ENCODE measurements at regions not wholly inside any gene's neighbourhood (a gene's known extent, or its start where the extent isn't known, plus 50 kb on each side); places are given as distances from the start of the nearest gene placed in this dataset.
"Not testable (repeated sequence)": the region's sequence is repeated elsewhere in the genome, so short reads cannot be mapped to it uniquely, and the experiment has no call there.

DNA sequence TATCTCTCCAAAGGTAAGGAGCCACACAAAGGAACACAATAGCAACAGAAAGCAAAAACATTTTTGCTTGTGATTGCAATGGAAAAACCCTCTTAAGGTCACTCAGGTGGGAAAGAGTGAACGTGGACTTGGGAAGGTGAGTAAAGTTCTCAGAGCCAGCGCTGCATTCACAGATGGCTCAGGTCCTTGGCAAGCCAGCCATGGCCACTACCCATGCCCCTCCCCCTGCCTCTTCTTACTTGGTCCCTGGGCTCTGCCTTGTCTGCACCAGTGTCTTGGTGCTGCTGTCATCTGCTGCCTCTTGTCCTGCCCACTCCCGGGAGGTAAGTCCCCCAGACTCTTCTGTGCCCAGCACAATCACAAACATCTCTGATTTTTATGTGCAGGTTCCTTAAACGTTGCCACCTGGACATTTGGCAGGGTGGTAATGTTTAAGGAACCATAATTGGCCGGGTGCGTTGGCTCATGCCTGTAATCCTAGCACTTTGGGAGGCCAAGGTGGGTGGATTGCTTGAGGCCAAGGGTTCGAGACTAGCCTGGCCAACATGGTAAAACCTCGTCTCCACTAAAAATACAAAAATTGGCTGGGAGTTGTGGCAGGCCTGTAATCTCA, 74.6 kb downstream of the FEM1C start:
- ChIA-PET CTCF (no interaction called here), POLR2A (no interaction called here)

DNA sequence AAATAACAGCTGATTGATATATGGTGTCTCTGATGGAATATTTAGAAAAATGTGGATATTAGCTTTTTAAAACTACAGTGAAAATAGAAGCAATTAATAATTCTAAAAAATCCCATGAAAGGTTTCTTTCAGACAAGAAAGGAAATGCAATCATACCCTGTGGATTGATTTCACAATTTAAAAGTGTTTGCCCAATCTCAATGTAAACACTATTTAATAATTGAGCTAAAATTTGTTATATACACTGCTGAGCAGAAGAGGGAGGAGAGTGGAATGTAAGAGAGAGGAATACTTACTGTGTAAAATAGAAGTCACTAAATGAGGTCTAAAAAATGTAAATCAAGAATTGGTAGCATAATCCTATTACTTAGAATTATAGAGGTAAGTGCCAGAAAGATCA, 76.9 kb downstream of the FEM1C start:
- ChIA-PET CTCF (no interaction called here), POLR2A (no interaction called here)

DNA sequence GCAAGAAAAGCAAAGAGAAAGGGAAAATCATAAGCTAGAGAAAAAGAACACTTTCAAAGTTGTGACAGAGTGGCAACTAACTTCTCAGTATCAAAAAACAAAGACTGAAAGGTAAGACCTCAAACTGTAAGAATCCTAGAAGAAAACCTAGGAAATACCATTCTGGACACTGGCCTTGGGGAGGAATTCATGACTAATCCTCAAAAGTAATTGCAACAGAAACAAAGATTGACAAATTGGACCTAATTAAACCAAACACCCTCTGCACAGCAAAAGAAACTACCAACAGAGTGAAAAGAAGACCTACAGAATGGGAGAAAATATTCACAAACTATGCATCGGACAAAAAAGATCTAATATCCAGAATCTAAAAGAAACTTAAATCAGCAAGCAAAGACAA, 79.1 kb downstream of the FEM1C start:
- POLR2A ChIA-PET = no interaction called here

DNA sequence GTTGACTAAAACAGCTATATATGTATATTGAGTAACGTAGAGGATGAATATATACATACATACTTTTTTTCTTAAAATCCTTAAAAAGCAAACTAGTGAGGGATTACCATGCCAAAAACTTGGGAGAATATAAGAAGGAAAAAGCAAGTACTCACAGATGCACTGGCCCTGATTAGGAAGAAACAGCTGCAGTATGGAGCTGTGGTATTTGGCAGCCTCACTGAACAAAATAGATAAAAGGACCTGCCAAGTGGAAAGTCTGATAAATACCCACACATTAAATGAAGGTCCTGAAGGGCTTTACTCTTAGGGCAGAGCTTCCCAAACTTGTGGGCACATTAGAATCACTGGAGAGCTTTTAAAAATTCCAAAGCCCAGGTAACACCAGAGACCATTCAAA, 80.6 kb downstream of the FEM1C start:
- POLR2A ChIA-PET = no interaction called here
- CTCF ChIA-PET = no interaction called here

More for the DNA sequence above, 79.1 kb downstream of the FEM1C start:
- CTCF ChIA-PET = no interaction called here

DNA sequence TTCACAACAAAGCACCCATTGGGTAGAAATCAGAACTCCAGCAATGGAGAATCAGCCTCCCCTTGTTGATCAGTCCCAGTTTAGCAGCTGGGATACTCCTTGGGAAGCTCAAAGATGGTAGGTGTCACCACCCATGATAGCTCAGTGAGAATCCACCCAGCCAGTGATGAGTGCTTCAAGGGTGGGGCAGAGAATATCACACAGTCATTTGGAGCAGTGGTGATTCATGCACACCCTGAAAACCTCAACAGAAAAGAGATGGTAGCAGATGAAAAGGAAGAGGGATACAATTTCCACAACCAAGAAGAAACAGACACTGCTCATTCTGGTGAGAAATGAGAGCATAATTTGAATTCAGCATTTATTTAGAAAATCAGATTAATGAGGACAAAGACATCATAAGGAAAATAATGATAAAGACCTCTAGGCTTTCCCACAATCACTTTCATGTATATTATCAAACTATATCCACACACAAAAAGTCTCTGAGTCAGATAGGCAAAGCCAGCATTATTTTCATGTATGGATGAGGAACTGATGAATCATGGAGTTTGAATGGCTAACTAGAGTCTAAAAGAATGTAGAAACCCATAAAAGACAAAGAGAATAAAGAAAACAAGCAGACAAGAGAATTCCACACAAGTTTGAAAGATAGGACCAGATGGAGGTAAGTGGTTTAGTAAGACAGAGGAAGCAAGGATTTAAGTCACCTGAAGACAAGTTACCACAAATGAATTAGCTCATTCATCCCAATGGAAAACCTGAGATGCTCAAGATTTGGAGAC, 82.9 kb downstream of the FEM1C start:
- ChIA-PET POLR2A (interaction anchor here (0.6 kb wide), 1 partner anchor 82 kb away, joined by 3 read pairs; no protein-coding TSS in a partner anchor), CTCF (interaction anchor here (1.5 kb wide), 1 partner anchor 82 kb away, joined by 3 read pairs; no protein-coding TSS in a partner anchor)

DNA sequence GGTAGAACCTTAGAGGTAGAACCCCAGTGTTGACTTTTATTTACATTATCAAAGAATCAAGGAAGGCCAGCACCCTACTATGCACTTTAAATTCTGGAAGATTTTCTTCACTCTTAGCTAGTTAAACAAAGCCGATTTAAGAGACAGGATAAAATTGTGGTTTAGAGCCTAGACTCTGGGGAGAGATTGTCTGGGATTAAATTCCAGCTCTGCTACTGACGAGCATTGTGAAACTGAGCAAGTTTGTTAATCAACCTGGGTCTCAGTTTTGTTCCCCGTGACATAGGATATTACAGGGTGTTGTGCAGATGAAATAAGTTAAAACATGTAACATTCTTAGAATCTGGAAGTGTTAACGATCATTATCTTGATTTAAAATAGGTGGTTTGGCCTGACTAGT, 83.5 kb downstream of the FEM1C start:
- ChIA-PET POLR2A (interaction anchor here (1.3 kb wide), 1 partner anchor 83 kb away, joined by 3 read pairs; no protein-coding TSS in a partner anchor), CTCF (interaction anchor here (1.5 kb wide), 1 partner anchor 82 kb away, joined by 3 read pairs; no protein-coding TSS in a partner anchor)

DNA sequence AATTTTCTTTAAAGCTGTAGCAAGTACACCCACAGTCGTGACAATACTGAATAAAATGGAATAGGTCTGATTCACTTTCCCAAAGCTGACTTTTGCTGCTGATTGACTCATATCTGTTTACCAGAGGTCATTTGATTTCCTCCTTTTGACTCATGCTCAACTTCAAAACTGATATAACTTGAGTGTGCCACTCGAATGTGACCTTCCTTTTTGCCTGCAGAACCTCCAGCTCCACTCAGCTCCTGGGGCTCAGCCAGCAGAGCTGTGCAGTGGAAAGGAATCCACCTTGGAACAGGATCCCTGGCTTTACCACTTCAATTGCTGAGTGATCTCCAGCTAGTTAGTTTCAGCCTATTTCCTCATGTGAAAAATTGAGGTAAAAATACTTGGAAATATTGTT, 84.1 kb downstream of the FEM1C start:
- ChIA-PET CTCF (interaction anchor here (0.7 to 1.5 kb wide), 2 partner anchors 83 to 114 kb away, joined by 3 read pairs; no protein-coding TSS in a partner anchor), POLR2A (interaction anchor here (1.3 kb wide), 1 partner anchor 83 kb away, joined by 3 read pairs; no protein-coding TSS in a partner anchor)

DNA sequence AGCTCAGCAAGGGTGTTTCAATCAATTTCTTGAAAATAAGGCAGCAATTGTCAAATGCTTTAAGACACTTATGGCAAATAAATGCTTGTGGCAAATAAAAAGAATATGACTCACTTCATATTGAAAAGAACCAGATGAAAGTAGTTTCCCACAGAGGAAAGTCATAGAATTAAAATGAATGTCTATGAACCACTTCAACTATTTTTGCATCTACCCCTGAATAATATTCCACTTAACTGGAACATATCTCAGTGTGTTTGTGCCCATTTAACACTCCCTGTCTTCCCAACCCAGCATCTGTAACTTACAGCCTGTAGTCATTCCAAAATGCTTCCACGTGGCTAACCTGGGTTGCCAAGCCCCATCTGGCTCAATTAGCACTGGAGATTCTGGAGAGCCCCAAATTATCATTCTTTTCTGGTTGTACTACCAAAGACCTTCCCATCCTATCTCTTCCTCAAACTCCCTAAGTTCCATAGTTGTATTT, 84.7 kb downstream of the FEM1C start:
- ChIA-PET CTCF (interaction anchor here (0.7 to 1.5 kb wide), 2 partner anchors 84 to 114 kb away, joined by 3 read pairs; no protein-coding TSS in a partner anchor), POLR2A (interaction anchor here (1.3 kb wide), 1 partner anchor 84 kb away, joined by 3 read pairs; no protein-coding TSS in a partner anchor)

DNA sequence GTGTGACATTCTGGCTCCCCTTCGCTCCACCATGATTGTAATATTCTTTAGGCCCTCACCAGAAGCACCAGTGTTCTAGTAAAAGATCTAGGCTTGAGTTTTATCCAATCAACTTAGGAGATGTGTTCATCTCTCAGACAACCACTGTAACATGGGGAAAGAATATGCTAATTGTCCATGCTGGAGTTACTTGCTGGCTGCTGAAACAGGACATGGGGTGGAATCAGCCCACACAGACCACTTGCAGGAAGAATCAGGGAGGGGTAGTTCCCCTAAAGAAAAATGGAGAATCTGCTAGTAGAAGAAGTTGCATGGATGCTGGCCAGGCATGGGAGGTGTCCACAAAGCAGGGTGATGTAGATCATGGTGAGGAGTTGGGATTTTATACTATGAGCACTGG, 86.2 kb downstream of the FEM1C start:
- ChIA-PET POLR2A (no interaction called here), CTCF (no interaction called here)

DNA sequence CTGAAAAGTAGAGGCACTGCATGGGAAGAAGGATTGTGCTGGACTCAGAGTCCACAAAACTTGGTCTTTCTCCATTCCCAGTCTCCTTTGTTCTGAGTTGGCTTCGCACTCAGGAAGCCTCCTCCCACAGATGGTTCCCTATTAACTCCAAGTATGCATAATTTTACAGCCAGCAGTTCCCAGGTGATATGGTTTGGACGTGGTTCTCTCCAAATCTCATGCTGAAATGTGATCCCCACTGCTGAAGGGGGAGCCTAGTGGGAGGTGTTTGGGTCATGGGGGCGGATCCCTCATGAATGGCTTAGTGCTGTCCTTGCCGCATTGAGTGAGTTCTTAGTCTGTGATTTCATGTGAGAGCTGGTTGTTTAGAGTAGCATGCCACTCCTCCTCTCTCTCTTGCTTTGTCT, 86.6 kb downstream of the FEM1C start:
- ChIA-PET POLR2A (no interaction called here), CTCF (no interaction called here)

DNA sequence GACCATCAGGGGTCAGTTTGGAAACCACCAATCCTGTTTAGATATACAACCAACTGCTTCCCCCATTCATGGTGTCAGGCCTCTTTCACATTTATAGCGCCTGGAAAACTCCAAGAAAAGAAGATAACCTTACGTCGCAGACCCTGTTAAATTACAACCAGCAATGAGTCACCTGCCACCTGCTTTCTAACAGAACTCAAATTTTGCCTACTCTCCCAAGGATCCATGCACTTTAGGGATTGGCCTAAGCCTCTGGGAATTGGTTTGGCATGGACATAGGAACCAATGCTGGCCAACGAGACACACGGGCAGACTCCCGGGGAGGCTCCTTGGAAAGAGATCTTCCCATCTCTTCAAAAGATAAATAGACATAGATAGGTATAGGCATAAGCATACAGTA, 87.0 kb downstream of the FEM1C start:
- ChIA-PET CTCF (no interaction called here), POLR2A (no interaction called here)

DNA sequence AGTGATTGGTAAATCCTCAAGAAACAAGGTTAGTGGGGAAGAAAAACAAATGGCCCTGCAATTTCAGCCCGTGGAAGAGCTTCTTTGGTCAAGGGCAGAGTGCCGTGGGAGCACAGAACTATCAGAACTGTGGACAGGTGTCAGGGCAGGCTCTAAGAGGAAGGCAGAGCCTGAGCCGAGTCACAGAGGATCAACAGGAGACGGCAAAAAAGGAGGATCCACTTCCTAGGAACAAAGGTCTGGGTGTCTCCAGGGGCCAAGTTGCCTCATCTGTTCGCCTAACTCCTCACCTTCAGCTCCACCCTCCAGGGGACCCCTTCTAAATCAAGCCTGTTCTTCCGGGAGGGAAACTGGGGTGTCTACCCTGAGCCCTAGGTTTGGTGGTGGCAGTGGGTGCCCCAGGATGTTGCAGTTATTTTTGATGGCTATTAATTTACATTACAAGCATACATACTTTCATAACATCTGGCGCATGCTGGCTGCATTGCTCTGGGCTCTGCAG, 88.0 kb downstream of the FEM1C start:
- CTCF ChIA-PET = no interaction called here
- POLR2A ChIA-PET = no interaction called here

DNA sequence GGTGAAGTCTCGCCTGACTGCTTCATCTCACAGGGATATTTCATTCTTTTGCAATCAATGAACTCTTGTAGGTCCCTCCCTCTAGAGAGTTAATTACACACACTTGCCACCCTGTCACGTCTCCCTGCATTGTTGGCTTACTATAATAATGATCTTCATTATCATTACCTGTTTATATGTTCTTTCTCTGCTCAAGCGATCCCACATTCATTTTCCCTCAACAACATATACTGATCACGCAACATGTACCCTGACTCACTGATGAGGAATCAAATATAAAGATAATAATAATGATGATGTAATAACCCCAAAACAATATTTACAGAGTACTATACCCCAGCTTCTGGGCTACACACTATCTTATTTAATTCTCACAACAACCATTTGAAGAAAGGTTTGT, 88.5 kb downstream of the FEM1C start:
- CTCF ChIA-PET = no interaction called here
- POLR2A ChIA-PET = no interaction called here

DNA sequence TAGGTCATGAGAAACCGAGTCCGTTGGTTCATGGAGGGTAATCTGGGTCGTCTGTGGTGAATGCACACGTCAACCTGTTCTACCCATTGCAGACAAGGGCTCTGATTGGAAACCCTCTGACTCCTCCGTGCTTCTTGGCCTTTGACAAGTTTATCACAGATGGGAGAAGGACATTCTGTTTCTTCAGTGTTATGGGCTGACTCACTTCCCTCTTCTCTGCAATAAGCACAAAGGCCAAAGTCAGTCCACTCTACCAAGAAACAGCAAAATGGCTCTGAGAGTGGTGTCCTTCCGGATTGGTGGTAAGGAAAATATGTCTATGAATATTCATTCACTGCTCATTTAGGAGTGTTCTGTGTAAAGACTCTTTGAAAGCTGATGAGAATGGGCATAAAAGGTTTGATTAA, 89.3 kb downstream of the FEM1C start:
- ChIA-PET POLR2A (no interaction called here), CTCF (no interaction called here)

DNA sequence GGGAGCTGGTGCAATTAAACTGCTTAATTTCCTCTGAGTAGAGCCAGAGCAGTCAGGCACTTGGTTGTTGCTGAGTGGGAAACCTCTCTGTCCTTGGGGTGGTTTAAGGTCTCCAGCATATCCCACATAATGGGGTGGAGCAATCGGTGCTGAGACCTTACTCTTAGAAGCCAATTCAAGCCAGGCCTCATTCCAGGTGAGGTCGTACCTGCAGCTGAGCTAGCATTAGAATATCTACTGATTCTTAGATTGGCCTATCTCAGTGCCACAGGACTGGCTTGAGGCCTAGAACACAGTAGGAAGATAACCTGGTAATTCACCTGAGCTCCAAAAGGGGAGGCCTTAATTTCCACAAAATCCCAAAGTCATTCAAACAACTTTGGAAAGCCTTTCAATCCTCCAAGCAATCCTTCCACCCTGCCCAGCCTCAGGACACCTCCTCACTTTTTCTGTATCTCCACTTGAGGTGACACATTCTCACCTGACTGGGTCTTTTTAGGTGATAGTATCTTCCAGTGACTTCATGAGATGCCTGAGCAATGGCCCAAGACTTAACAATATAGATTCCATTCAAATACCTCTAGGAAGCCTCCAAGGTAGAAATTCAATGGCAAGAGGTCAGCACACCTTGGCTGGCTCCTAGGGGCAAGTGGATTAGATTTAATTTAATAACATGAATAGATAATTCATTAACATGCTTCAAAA, 91.0 kb downstream of the FEM1C start:
- ChIA-PET POLR2A (no interaction called here), CTCF (interaction anchor here (1.0 kb wide), 1 partner anchor 89 kb away, joined by 3 read pairs; no protein-coding TSS in a partner anchor)

DNA sequence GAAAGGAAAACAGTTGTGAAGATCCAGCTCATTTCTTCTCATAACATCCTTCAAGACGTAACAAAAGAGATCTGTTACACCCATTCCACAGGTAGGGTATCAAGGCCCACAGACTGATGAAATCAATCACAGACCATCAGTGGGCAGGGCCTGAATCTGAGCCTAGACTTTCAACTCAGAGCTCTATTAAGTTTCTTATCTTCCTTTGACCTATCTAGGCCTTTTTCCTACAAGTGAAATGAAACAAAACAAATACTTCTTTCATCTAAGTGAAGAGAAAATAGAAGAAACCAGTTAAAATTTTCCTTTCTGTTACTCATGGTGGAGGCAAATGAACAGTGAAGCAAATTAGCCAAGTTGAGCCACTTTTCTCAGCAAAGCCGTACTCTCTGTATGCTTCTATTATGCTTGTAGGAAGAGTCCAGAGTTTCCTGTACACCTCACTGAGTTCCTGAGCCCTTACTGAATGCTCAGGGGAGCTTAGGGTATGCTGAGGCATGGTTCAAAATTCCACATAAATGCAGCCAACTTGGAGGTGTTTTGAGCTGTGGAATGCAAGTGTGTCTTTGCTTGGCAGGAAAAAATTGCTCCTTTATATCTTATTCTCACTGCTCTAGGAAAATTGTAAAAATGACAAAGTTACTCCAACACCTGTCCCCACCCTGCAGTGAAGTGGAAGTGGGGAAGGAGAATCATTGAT, 91.9 kb downstream of the FEM1C start:
- ChIA-PET POLR2A (no interaction called here), CTCF (no interaction called here)

DNA sequence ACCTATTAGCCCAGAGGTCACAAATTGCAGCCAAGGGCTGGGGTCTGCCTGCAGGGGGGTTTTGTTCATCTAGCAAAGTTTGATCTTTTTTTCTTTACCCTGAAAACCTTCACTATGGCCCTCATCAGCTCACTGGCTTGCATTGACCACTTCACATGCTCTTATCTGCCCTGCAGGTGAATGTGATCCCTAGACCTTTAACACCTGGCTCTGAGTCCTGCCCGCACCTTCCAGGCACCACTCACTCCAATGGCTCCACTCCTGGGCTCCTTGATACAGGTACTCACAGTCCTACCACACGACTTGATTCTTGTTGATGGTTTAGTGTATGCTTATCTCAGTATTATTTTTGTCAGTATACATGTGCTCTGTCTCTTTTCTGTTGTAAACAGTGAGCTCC, 92.5 kb downstream of the FEM1C start:
- POLR2A ChIA-PET = no interaction called here
- CTCF ChIA-PET = no interaction called here

DNA sequence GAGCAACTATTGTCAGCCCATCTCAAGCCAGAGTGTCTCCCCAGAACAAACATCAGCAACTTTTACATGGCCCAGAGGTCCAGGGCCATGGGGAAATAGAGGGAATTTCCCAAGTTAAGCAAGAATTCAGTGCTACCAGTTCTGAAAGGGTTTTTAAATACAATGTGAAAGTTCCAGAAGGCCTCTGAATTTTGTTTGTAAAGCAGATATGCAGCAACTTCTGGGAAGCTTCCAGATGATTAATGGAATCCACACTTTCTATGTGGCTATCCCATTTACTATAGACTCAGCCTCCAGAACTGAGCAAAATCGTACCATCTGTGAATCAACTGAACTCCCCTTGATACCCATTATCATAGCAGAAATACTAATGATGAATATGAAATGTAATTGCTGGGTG, 93.8 kb downstream of the FEM1C start:
- POLR2A ChIA-PET = no interaction called here
- CTCF ChIA-PET = no interaction called here

DNA sequence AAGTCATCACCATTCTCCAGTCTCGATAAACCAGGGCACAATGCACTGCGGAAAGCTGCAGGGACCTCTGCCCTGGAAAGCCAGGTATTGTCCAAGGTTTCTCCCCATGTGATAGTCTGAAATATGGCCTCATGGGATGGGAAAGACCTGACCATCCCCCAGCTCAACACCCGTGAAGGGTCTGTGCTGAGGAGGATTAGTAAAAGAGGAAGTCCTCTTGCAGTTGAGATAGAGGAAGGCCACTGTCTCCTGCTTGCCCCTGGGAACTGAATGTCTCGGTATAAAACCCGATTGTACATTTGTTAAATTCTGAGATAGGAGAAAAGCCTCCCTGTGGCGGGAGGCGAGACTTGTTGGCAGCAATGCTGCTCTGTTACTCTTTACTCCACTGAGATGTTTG, 95.9 kb downstream of the FEM1C start:
- CTCF ChIA-PET, POLR2A ChIA-PET: not testable (repeated sequence)

Measured in activated CD8-positive, alpha-beta memory T cell treated with anti-CD3 and anti-CD28 coated beads for 36 hours (primary cell).